T-helper 2 cell treated with Interferon-gamma antibody and Interleukin-4, amounts not matched to agents 100 ng/mL and 5 ng/mL, for 36 hours (primary cell): ENCODE measurements at regions not wholly inside any gene's neighbourhood (a gene's known extent, or its start where the extent isn't known, plus 50 kb on each side); places are given as distances from the start of the nearest gene placed in this dataset.

ENCODE experiments used
- intact Hi-C: fragments of 100-400 bp; cut with micrococcal nuclease; formaldehyde crosslinking; loops from one replicate; pipeline ENCODE4 v1.15.1; 2023

DNA sequence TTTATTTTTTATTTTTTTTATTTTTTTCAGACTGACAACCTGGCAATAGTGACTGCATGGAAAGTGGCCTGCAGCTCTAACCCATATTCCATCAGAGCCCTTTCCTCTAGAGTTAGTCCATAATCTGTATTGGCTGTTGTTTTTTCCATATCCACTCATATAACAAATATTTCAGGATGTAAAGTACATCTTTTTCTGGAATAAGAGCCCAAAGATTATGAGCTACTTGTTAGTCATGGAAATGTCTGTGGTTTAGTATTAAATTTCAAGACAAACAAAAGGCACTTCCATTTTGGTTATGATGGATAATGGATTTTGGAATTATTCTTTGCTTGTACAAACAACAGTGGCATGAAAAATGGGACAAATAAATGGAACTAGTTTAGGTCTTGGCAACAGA, 296.0 kb upstream of the HS3ST1 start:
- intact Hi-C loops = loop anchor here (10.0 kb wide), 1 partner anchor 1160 kb away; no protein-coding TSS in a partner anchor

DNA sequence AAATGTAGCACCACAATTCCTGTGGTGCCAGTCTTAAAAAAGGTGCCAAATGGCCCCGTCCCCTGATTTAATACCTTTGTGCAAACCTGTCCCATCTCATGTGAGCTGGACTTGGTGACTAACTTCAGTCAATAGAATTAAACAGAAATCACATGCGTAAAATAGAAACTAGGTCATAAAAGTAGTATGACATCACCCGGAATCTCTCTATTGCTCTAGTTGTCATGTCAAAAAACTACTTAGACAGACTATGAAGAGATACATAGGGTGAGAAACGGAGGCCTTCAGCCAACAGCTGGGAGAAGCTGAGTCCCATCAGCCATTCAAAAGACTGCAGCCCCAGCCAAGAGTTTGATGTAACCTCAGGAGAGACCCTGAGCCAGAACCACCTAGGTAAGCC, 293.5 kb upstream of the HS3ST1 start:
- intact Hi-C loops = loop anchor here (10.0 kb wide), 1 partner anchor 1157 kb away; no protein-coding TSS in a partner anchor

DNA sequence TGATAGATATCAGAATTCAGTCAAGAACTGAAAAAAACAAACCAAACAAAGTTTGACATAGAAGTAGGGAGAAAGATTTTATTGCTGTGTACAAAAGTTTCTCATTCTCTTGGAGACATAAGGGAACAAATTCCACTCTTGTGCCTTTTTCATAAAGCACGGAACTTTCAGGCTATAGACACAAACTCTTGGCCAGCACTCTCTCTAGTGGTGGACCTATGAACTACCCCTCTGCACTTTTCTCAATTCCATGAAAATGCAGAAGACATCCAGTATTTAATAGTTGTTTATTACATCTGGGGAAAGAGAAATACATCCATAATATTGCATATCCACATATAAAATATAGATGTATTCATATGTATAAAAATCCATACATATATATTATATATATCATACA, 291.6 kb upstream of the HS3ST1 start:
- intact Hi-C loops = loop anchor here (10.0 kb wide), 1 partner anchor 1155 kb away; no protein-coding TSS in a partner anchor

DNA sequence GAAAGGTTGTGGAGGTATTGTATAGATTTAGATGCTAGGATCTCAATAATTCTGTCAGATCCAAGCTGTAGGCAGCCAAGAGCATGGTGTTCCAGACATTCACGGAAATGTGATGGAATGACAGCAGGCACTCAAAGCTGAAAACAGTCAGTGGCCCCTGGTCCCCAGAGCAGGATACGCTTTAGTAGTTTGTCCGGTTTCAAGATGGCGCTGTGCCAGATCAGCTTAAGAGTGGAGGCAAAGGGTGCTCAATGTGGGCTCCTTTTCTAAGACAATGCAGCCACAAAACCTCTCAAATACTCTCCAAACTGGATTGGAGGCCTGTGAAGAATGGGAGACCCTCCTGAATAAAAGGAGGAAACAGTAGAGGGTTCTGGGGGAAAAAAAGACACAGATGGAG, 291.2 kb upstream of the HS3ST1 start:
- intact Hi-C loops = loop anchor here (10.0 kb wide), 1 partner anchor 1155 kb away; no protein-coding TSS in a partner anchor

DNA sequence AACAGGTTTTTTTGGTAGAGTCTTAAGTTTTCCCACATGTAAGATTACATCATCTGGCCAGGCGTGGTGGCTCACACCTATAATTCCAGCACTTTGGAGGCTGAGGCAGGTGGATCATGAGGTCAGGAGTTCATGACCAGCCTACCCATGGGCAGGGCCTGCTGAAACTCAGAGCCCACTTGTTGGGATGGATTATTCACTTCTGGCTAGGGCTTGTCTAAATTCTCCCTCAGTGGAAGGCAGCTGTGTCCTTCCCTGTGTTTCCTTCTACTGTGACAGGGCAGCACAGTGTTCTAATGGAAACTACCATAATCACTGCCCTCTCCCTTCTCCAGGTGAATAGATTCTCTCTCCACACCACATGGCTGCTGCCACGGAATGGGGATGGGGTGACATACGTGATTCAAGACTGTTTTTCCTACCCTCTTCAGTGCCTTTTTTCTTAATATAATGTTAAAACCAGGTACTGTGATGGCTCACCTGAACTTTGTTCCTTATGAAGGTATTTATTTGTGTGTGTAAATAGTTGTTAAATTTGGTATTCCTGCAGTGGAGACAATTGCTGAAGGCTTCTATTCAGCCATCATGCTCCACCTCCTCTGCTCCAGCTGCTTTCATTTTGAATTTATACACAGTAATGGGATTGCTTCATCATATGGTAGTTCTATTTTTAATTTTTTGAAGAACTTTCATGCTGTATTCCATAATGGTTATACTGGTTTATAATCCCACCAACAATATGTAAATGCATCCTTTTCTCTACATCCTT, 287.2 kb upstream of the HS3ST1 start:
- intact Hi-C loops = no loop called here

DNA sequence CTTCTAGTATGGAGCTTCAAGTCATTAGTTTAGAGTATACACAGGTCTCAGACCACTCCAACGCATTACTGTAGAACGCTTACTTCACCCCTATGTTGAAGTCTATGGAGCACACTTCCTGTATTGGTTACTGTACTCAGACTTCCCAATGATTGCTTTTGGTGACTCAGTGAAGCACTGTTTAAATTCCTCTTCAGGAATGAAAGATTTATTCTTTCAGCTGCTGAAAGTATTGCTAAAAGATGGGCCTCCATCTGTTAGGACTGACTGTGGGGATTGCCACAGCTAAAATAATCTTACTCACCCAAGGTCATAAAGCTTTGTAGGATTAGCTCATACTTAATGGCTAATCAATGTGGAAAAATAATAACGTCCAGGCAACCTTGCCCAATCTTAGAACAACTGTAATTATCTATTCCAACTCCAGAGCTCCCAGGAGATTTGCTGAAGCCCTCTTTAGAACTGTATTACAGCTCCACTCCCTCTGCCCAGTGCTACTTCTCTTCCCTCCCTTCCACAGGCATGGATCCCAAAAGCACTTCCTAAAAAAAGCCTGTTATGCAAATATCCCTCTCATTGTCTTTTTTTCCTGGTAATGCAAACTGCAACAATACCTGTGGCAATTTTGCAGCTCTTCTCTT, 281.9 kb upstream of the HS3ST1 start:
- intact Hi-C loops = no loop called here

DNA sequence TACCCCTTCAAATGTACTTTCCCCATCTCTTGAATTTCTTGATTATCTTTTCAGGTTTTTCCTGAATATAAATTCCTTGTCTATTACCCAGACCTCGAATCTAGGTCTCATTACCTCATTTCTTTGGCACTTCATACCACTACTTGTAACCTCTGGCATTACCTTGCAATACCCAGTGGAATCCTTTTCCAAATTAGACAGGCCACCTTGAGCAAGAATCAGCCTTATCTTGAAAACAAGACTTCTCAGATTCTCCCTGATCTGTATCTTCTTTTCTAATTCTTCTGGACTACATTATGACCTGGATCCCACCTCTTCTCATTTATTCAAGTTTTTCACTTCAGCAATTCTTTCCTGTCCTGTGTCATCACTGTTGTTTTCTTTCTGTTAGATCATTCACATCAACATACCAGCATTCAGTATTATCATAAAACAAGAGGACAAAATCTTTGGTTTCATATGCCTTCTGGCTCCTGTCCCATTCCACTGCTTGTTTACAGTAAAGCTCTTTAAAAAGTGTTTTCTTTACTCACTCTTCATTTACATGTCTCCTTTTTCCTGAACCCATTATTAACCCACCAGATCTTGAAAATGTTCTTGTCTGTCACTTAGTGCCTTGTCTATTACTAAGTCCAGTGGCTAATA, 275.6 kb upstream of the HS3ST1 start:
- intact Hi-C loops = no loop called here

DNA sequence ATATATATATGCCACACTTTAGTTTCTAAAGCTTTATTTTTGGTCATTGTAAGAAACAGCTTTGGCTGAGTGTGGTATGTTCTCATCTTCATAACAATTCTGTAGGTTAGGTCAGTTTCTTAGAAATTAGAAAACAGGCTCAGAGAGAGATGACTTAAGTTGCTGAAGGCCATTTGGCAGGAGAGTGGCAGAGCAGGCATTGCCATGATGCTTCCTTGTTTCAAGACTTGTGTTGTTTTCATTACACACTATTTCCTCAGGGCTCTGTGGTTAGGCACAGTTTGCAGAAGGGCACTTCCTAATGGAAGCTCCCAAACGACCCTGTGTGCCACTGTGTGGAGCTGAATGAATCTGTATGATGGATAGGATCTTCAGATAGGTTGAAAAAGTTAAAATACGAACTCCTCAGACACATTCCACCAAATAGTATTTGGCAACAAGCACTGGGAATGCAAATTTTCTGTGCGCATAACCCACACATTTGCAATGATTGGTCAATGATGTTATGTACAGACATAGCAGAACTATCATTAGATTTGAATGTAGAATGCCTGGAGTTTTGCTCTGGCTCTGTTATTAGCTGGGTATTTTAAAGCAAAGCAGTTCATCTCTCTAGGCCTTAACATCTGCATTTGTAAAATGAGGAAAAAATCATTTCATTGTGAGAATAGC, 274.3 kb upstream of the HS3ST1 start:
- intact Hi-C loops = no loop called here

DNA sequence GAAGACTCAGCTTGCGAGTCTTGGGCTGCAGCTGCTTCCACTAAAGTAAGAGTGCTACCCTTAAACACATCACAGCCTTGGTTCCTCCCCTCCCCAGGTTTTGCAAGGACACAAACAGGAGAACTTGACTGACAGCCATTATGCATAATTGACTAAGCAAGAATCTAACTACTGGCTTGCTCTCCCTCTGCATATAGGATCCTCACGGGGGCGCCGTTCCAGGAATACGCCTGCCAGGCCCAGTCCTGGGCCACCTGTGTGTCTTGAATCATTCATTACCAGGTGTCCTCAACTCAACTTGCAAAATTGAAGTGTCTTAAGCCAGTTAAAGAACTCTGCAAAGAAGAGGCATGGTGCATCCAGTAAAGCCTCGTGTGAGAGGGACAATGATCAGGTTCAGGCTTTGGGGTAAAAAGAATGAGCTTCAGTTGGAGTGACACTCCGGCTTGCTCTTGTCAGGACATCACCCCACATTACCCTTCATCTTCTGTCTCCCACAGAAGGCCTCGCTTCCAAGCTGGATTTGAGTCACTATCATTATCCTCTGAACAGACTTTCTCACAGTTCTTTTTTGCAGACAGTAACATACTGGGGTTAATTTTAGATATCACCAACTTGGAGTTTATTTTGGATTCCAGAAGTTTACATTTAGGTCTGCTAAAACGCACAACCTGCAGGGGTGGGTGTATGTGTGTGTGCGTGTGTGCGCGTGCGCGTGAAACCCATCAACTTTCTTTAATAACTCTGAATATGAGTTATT, 273.5 kb upstream of the HS3ST1 start:
- intact Hi-C loops = no loop called here

DNA sequence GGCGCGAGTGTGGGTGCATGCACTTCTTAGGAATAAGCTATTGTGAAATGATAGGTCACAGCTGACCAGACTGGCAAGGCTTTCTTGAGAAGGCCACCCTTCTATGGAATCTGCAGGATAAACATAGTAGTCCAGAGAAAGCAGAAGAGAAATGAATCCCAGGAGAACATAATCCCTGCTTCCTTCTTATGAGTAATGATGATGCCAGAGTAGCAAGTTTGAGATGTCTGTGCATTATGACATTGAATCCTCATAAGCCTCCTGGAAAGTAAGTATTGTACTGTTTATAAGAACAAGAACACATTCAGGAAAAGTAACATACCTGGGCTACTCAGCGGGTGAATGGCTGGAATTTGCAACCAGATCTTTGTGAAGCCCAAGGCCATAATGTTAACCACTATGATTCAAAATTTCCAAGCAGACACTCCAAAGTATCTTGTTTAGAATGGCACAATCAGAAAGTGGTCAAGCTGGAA, 272.1 kb upstream of the HS3ST1 start:
- intact Hi-C loops = no loop called here

DNA sequence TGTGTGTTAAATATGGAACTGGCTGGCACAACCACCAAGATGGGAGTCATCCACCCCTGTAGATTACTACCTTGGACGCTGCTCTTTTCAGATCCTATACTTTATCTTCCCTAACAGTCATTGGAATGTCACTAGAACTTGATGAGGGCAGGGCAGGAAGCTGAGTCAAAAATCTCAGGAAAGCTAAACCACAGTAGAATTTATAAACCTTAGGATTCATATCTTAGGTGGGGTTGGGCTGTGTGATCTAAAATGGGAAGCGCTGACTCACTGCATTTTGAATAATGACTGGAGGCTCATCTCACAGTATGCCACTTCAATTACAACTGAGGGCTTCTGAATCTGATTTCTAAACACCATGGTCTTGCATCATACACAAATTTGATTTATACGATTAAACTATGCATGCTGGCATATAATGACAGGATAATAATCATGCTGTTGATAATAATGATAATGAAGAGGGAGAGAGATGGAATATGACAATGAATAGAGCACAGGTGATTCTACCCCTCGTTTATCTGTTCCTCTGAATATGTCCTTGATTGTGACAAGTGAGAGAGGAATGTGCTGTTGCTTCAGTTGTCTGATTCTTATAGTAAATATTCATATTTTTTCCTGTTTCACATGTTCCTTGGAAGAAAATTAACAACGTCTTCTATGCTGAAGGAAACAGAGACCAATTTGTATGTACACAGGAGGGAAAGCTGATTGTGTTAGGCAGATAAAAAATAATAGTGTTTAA, 270.3 kb upstream of the HS3ST1 start:
- intact Hi-C loops = no loop called here

DNA sequence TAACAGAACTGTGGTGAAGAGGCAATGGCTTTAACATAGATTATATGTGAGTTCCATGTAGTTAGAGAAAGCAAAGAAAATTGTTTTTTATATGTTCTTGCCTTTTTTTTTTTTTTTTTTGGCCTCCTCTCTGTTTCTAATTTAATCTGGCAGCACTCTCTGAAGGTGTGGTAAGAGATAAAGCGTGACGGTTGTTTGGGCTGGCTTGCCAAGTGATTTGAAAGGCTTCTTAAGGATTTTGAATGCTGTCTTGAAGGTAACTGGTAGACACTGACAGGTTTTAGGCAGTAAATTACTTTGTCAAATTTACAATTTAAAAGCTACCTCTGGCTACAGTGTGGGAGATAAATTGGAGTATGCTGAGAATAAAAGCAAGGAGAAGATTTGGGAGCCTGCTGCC, 269.3 kb upstream of the HS3ST1 start:
- intact Hi-C loops = no loop called here

DNA sequence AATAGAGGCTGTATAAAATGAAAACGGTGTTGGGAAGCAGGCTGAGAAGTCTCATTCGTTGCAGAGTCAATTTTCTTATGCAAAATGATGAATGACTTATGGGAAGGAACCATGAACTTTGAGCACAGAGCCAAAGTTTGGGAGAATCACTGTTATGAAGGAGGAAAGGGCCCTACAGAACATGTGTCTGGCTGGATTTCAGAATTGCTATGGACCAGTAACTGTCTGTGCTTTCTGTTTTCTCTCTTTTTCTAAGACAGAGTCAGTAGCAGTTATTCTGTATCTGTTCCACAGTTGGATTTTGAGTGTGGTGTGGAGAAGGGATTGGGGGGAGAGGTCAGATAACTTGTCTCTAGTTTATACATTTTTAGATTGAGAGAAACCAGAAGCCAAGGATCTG, 265.0 kb upstream of the HS3ST1 start:
- intact Hi-C loops = no loop called here

DNA sequence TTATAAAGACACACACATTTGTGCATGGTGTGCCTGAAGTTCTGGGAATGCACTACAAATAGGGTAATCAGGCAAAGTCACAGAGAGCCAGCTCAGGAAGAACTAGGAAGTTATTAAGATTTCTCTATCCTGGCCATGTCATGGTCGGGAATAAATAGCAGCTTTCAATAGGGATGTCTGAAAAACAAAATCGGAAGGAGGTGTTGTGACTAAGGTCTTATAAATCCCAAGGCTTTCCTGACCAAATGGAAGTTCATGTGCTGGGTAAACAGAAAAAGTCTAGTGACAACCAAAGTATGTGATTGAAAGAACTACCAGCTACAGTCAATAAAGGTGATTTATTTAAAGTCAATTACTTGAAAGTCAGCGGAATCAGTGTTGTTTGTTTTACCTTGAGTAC, 262.5 kb upstream of the HS3ST1 start:
- intact Hi-C loops = no loop called here

DNA sequence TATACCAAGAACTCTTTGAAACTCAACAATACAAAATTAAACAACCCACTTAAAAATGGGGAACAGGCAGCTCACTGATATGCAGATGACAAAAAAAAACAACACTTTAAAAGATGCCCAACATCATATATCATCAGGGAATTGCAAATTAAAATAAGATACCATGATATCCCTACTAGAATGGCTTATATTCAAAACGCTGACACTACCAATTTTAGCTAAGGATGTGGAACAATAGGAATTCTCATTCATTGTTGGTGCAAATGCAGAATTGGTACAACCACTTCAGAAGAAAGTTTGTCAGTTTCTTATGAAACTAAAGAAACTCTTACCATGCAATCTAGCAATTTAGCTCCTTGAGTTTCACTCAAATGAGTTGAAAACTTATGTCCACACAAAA, 259.0 kb upstream of the HS3ST1 start:
- intact Hi-C loops = no loop called here

DNA sequence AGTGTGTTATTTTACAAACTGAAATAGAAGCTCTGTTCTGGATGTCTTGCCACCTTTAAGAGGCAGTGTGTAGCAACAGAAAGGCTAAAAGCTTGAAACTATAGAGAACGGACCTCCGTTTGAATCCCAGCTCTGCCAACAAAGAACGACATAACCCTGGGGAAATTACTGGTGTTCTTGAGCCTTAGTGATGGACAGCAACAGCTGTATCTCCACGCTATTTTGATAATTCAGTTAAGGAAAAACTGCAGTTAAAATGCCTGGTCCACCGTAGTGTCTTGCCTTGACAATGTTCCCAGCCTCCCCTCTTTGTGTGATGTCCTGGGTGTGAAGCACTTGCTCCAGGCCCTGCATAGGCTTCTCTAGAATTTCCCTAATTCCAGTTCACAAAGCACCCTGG, 256.8 kb upstream of the HS3ST1 start:
- intact Hi-C loops = no loop called here

DNA sequence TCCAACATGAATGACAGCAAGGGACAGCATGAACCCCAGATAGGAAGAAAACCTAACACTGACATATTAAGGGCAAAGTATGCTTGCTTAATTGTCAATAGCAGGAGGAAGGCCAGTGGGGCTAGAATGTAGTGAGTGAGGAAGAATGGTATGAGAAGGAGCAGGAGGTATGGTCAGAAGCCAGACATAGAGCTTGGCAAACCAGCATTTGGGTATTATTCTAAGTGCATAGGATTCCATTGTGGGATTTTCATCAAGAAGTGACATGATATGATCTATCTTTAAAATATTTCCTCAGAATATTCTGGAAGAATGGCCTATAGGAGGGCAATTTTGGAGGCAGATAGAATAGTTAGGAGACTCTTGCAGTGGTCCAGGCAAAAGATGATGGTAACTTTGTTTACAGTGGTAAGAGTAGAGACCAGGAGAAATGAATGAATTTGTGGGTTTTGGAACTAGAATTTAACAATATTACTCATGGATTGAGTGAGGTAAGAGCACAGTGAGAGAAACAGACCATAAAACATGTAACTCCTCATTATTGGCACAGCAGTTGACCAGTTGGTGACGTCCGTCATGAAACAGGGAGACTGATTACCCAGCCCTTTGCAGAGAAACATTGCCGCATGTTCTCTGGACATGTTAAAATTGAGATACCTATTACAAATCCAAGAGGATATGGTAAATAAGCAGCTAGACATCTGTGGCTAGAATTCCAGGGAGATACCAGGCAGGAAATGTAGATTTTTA, 246.5 kb upstream of the HS3ST1 start:
- intact Hi-C loops = no loop called here

DNA sequence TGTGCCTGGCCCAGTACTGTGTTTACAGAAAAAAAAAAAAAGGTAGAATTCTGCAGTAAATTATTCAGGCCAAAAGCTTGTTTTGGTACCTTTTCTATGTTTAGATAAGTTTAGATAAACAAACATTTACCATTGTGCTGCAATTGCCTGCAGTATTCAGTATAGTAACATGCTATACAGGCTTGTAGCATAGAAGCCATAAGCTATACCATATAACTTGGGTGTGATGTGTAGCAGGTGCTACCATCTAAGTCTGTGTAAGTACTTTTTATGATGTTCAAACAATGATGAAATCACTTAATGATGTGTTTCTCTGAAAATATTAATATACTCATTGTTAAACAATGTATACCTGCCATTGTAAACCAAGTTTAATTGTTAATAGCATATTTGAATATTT, 241.6 kb upstream of the HS3ST1 start:
- intact Hi-C loops = no loop called here

DNA sequence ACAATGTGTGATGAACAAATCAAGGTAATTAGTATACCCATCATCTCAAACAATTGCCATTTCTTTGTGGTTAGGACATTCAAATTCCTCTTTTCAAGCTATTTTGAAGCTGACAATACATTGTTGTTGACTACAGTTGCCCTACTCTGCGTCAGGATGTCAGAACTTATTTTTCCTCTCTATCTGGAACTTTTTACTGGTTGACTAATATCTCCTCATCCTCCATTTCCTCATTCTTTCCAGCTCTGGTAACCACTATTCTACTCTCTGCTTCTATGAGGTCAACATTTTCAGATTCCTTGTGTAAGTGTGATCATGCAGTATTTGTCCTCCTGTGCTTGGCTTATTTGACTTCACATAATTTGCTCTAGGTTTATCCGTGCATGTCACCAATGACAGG, 240.5 kb upstream of the HS3ST1 start:
- intact Hi-C loops = no loop called here

DNA sequence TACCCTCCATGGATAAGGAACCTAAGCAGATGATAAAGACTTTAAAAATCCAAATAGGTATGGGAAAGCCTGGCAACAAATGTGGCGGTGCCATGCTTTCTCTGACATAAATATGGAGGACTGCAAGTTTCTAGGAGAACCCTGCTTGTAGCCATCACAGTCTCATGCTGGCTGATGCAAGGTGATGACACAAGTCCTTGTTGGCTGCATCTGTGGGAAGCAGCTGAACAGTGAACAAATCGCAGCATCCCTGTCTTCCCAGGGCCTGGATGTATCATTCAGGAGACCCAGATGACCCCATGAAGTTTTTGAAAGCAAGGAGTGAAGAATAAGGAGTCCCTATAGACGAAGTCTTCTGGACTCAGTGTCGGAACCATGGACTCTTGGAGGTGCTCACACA, 234.4 kb upstream of the HS3ST1 start:
- intact Hi-C loops = no loop called here
